SU-DHL-6 (cell line): ENCODE measurements at regions not wholly inside any gene's neighbourhood (a gene's known extent, or its start where the extent isn't known, plus 50 kb on each side); places are given as distances from the start of the nearest gene placed in this dataset.

Experiments used
- CTCF ChIP-seq: fragments of 200-600 bp; sonication (generic); IDR thresholded peaks from one replicate; pipeline ENCODE4 v1.5.1; 2017; ENCODE audit warnings: antibody characterized with exemption, mild to moderate bottlenecking, low read length, moderate library complexity; ENCODE audit not compliant: insufficient read depth, poor library complexity, severe bottlenecking
- EZH2phosphoT487 ChIP-seq: fragments of 200-600 bp; sonication (generic), shearing (Covaris generic); conservative IDR thresholded peaks from 2 replicates; pipeline ENCODE4 v1.6.1; 2018; ENCODE audit warnings: mild to moderate bottlenecking, antibody characterized with exemption, low read length, moderate library complexity, mixed read lengths

- TF ChIP-seq CTCF: no peak
- no peak for TF ChIP-seq EZH2phosphoT487
Measured at GRCh38 chr5:4630031-4630430, 510.1 kb upstream of the ADAMTS16 start.
